ENCODE measurements at regions not wholly inside any gene's neighbourhood (a gene's known extent, or its start where the extent isn't known, plus 50 kb on each side); places are given as distances from the start of the nearest gene placed in this dataset.
A peak's percentile ranks its signal among the peaks of the same experiment; 100 is the strongest.

DNA sequence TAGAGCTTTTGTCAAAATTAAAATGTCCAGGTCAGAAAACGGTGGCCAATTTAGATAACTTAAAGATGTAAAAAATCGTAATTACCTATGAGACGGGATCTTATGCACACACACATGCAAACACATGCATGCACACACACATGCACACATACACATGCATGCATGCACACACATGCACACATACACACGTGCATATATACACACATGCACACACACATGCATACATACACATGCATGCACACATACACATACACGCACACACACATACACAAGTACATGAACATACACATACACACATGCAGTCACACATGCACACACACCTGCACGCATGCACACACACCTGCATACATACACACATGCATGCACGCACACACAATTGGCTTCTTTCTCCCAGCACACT, 362.0 kb downstream of the IRX1 start:
- no peak for DNase-seq

DNA sequence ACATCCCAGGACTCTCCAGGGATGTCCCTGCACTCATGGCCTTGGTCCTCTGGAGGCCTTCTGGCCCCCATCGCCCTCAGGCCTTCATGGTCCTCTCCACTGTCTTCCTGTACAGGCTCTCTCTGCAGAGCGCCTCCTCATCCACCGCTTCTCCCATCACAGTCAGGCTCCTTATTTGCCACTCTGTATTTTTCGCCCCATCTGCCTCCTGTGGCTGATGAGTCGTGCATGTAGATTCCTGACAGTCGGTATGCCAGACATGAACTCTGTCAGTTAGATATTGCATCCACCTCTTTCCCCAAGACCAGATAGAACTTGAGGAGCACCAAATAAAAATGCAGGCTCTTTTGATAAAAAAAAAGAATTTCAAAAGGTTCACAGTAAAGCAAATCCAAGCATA, 362.8 kb downstream of the IRX1 start:
- no peak for DNase-seq

DNA sequence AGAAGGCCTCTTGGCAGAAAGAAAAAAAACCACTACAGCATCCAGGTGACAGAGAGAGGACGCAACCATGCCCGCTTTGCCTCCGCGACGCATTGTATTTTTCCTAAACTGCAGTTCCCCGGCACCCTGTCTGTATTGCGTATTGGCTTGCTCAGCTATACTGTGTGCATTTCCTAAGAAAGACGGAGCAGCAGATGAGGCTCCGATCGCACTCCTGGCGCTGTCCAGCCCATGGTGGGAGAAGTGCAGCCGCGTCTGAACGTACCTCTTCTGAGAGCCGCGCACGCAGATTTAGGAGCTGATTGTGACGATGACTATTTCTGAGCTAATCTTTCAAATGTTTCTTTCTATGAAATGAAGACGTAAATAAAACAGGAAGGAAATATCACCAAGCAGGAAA, 366.5 kb downstream of the IRX1 start:
- no peak for DNase-seq

DNA sequence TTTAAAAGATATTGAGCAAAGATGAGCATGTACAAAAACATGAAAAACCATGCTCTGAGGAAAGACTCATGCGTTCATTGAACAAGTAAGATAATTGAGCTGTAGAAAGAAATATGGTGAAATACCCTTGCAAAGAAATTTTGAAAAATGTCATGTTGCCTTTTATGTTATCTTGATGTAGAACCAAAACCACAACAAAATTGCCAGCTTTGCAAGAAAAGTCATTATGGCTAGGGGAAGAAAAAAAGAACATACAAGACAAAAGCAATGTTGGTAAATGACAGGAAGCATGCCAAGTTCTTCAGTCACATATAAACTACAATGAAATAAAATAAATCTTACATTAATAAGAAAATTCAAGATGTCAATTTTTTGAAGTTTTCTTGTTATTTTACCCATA, 368.0 kb downstream of the IRX1 start:
- no peak for DNase-seq

DNA sequence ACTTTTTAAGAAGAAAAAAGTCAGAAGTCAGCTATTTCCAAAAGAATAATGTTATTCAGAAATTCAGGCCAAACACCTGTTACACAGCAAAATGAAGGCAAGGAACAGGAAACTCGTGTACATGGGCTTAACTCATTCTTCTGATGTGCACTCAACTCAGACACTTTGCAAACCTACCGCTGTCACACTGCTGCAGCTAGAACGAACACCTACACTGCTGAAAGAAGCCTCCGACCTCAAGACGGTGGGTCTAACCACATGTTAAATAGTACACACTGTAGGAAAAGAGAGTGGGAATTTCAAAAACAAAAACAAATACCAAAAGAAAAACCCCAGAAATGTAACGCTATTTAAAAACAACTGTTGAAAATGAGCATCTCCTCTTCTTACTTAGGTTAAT, 384.5 kb downstream of the IRX1 start:
- DNase-seq = no peak

DNA sequence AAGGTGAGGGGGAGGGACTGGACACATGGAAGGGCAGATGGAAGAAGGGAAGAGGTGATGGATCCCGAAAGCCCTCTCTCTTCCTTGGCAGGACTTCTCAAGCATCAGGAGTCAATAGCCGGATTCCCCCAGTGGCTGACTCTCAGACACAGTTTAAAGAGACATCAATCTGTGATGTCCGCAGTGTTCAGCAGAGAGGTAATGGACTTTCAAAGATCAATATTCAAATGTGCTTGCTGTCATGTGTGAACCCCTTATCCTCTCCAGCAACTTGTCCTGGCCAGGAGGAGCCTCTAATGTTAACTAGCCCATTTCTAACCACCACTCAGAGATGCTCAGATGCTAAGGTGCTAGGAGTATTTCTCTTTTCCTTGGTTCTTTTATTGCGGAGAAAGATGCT, 392.2 kb downstream of the IRX1 start:
- DNase-seq = no peak

DNA sequence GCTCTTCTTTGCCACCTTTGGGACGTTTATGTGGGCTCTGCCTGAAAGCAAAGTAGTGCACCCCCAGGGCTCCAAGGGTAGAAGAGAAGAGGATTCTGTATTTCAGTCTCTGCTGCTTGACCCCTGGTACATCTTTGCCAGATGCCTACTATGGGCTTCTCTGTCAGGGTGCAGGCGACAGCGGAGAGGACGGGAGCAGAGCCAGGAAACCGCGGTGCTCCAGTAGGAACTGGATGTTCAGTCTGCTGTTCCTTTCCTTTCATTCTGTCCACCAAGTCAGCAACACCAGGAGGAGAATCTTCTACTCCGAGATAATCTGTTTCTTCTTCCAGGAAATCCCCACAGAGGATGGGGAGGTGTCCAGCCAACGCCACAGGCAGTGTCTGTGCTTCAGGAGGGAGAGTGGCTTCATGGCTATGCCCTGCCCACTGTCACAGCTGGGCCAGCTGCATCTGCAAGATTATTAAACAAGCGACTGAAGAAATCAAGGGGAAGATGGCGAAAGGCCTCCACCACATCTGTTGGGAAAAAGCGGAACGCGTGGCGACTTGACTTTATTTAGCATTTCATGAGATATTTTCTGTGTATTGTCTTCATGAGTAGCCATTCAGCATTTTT, 398.3 kb downstream of the IRX1 start:
- DNase-seq = no peak

DNA sequence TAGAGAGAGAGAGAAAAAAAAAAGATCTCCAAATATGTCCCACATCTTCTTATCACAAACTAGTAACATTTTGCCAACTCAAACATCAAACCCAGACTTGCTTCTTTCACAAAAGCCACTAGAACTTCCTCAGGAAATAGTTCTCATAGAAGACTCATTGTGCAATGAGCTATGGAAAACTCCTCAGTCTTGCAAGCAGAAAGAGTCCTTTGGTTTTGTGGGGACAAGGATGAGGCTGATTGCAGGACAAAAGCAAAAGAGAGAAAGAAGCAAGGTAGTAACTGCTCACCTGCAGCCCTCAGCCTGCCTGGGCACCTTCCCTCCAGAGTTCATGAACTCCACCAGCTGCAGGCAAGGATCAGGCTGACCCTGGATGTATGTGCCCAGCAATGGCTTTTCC, 399.0 kb downstream of the IRX1 start:
- DNase-seq = peak in 1 of 2 donors; percentile 8

DNA sequence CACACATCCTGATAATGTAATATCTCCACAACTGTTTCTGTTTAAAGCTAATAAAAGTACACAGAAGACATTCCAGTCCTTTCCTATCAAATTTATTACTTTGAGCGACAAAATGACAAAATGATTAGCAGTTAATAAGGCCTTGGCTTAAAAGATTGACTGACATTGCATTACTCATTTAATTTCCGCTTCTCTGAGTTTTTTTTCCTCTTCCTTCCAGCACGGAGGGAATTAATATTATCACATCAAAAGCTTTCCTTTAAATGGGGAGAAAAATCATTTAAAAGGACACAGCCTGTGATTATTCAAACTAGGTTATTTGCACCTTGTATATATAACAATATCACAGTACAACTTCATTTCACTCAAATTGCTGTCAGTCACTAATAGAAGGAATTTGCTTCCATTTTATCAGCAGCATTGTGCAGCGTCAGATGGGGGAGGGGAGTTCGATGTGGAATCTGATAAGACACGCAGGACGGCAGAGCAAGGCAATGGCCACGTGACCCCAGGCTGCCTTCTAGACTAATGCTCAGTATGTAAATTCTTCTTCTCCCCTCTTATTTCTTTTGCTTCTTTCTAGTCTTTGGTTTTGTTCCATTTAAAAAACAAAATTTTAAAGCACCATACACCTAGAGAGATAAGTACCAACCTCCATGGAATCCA, 400.5 kb downstream of the IRX1 start:
- DNase-seq = no peak

DNA sequence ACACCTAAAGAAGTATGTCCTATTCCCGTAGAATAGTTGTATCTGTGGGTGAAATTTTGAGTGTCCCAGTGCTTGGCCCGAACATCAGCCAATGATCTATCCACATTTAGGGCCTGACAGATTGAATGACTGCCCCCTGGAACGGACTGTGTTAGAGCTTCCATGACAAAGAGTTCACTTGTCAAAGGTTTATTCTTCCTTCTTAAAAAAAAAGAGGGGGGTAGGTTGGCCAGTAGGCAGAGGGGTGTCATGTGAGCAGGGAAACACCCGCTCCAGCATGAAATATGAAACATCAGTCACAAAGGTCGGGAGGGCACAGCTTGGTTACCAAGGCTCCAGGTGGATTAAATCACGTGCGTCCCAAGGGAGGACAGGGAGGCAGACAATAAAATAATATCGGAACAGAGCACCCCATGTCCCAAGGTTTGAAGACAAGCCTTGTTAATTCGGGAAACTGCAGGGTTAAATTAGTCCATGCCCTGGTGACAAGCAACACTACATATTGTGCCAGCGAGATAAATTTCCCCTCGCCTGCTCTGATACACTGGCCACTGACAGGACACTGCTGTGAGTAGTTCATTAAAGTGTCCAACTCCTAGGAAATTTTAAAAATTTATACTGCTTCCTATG, 401.2 kb downstream of the IRX1 start:
- no peak for DNase-seq

DNA sequence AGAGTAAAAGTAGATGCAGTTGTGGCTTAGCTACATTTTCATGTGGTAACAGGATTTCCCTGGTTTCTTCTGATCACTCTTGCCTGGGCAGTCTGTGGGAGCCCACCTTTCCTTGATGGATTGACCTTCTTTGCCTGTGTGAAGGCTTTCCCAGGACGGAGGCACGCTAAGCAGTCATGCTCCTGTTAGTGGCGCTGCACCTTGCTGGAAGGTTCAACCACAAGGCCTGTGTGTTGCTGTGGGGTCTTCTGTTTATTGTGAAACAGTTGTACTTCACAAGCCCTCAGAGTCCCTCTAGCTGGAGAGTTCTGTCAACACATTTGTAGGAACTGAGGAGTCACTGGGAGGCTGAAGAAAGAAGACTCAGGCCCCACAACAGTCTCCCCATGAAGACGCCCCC, 402.0 kb downstream of the IRX1 start:
- DNase-seq = no peak

DNA sequence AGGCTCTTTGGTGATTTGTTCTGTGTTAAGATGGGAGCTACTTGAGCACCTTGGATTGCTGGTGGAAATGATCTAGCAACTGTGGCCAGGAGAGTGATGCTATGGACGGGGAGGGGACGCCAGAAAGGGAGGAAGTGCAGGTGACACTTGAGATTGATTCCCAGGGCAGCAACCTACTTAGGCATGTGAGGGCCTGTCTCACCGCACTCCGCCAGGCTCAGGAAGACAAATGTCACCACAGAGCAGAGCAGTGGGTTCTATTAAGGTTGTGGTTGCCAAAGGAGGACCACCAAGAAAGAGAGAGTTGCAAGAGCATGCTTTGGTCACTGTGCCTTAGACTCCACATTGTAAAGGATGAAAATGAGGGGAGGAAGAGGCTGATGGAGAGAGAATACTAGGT, 404.3 kb downstream of the IRX1 start:
- DNase-seq = no peak

DNA sequence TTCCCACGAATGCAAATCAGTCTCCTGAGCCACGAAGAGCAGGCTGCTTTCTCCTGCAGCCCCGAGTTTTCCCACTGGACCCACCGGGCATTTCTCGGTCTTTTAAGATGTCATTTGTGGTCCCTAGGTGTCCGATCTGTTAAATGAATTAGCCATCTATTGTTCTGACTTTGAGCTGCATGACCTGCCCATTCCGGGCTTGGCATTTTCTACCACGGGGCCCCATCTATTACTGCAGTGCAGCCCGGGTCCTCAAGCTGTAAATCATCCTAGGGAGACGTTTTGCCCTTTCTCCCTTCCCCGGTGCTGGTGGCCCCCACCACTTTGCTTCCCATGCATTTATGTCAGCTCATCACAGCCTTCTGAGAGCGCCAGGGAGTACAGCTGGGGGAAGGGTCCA, 405.4 kb downstream of the IRX1 start:
- no peak for DNase-seq

DNA sequence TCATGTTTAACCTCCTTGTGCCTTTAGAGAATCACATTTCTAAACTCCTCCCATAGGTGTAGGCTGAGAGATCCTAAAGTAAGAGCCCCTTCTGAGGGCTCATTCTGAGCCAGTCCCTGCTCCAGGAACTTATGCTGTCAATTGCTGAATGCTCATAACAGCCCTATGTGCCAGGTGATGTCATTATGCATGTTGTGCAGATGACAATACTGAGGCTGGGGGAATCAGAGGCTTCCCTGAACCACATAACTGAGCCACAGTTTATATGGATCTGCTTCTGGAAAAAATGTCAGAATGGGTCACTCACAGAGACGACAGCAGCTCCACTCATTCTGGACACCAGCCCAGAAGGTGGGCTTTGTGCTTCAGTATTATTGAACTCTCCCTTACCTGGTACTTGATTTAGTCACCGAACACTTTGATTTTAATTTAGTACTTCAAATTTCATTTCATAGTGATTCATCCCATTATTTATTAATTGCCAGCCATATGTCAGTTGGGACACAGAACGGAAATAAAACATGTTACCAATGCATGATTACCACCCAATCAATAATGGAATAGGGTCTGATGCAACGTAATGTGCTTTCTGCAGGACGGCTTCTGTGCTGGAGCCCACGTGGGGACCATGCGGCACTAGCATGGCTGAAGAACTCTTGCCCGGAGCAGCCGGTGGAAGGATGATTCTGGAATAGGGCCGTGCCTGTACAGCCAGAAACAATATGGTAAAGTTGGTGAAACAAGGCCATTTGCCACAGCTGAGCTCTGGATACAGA, 406.3 kb downstream of the IRX1 start:
- DNase-seq = no peak

DNA sequence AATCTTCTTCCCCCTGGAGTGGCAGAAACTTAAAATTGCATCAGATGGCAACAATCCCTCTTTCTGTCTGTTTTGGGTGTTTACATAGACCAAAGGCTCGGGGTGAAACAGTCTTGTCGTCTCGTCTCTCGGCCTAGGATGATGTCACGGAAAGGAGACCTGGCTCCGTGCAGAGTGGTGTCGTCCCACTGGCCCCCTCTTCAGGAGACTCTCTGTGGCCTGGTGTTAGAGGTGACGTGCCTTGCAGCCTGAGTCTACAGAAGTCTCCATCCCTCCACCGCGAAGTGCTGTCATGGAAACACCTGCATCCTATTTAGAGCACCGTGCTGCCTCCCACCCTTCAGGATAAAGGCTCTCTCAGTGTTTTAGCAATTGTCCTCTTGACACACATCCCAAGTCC, 409.7 kb downstream of the IRX1 start:
- no peak for DNase-seq

DNA sequence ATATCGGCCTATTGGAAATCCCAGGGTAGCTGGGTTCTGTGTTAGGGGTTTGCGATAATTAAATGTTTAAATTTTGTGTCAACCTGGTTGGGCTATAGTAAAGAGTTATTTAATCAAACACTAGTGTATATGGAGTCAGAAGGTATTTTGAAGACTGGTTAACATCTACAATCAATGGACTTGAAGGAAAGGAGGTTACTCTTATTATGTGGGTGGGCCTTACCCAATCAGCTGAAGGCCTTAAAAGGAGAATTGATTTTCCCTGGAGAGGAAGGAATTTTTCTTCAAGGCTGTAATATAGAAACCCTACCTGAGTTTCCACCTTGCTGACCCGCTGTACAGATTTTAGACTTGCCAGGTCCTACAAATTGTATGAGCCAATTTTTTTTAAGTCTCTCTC, 411.4 kb downstream of the IRX1 start:
- DNase-seq = no peak

DNA sequence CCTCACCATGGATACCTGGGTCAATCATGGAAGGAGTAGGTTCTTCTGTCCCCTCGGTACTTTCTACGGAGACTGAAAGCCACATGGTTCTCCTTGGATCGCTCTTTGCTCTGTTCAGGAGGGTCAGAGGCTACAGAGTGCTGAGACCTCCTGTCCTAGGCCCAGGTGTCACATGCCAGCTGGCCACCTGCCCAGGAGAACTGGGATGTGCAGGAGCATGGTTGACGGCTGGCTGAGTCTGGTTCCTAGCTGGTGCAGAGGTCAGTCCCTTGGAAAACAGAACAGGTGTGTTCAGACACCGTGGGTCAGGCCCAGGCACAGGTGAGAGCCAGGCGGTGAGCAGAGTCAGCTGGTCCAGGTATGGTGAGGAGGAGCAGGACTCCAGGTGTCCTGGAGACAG, 416.3 kb downstream of the IRX1 start:
- no peak for DNase-seq

DNA sequence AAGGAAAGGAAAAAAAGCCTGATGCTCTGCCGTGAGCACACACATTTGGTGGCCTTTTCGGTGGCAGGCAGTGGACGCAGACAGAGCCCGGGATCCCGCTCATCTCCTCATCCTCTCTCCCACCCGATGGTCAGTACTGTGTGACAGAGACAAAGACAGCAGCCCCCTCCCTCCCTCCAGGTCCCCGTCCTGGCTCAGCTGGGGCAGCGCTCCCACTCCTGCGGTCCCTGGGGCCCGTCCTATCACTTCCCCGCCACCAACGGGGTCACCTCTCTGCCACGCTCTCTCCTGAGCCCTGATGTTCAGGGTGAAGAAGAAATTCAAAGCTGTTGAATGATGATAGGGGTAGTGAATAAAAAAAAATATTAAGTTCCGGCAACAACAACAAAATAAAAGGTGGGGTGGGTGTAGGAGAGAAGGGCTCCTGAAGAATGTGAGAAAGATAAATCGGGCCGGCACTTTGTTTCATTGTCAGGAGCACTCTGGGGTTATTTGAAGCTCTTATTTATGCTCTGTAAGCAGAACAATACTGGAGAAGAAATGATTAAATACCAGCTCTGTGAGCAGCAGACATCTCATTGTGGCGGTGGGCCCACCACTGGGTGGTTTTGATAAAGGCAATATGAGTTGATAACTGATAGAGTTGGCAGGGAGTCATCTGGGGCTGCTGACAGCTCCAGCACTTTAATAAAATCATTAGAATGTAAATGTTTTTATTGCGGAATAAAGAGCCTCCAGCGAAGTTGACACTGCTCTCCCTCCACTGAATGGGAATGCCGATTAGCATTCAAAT, 417.7 kb downstream of the IRX1 start:
- DNase-seq = no peak

DNA sequence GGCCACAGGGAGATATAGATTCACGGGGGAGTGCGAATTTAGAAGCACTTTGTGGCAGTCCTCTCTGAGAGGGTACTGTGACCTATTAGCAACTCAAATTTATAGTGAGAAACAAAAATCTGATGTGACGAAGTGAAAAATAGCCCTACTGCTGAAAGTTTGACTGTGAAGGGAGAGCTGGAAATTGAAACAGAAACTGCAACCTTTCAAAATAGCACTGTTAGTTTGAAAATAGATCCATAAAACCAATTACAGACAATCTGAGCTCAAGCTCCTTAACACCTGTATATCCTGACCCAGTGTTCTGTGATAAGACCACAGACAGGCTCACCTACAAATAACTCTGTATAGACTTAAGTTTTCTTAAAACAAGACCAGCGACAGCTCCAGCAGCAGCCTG, 420.1 kb downstream of the IRX1 start:
- no peak for DNase-seq

DNA sequence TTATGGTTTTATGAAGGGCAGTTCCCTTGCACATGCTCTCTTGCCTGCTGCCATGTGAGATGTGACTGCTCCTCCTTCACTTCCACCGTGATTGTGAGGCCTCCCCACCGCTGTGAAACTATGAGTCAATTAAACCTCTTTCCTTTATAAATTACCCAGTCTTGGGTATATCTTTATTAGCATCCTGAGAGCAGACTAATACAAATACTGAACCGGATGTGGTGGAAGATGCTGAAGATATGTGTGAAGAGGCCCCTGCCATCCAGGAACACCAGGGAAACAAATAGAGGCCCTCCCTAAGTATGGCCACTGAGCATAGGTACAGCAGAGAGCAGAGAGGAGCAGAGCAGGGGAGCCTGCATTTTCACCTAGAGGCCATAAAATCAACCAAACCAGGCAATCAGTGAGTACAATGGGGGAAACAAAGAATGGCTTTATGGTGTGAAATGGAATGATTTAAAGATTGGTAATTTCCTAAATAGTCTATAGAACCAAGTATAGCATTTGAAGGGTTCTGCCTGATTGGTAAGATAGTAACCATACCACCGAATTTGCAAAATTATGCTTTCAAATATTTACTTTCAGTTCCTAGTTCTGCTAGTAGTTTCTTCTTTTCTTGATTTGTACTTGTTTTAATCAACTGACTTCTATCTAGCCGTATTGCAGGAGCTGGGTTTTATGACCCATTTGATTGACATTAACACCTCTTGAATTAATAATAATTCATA, 421.6 kb downstream of the IRX1 start:
- no peak for DNase-seq

DNA sequence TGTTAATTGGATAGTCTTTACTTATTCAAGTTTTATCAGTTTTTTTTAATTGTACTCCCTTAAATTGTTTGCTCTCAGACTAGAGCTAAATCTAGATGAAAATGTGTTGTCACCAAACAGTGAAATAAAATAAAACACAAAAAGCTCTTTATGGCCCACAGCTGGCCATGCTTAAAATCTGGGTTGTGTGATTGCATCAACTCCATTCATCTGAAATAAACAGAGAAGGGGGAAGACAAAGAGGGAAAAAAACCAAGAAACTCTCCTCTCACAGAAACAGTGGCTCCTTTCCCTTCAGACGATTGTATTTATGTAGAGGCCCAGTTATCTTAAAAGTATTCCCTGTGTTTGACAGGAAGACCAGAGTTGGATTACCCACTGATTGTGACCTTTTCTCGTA, 422.4 kb downstream of the IRX1 start:
- no peak for DNase-seq

Data from right lung (tissue), 2 donors.